Loucy (cell line): ENCODE measurements at regions not wholly inside any gene's neighbourhood (a gene's known extent, or its start where the extent isn't known, plus 50 kb on each side); places are given as distances from the start of the nearest gene placed in this dataset.
"Not testable (repeated sequence)": the region's sequence is repeated elsewhere in the genome, so short reads cannot be mapped to it uniquely, and the experiment has no call there.

Experiments used
- CTCF ChIP-seq: fragments of 200-600 bp; sonication (generic); conservative IDR thresholded peaks from 2 replicates; pipeline ENCODE4 v1.5.1; 2014; ENCODE audit warnings: mild to moderate bottlenecking, antibody characterized with exemption, low read length
- EZH2phosphoT487 ChIP-seq: fragments of 200-600 bp; IDR thresholded peaks from 2 replicates; pipeline ENCODE4 v1.6.1; 2018; ENCODE audit warnings: antibody characterized with exemption, mild to moderate bottlenecking, moderate library complexity, borderline replicate concordance

- TF ChIP-seq CTCF, EZH2phosphoT487: not testable (repeated sequence)
These were observed 5431.8 kb upstream of the TPTE start for GRCh38 chr21:5089399-5090089.
